Lower leg skin (tissue), 3 donors: ENCODE measurements at regions not wholly inside any gene's neighbourhood (a gene's known extent, or its start where the extent isn't known, plus 50 kb on each side); places are given as distances from the start of the nearest gene placed in this dataset.

Experiments used
- POLR2A ChIP-seq, 2 donors: fragments of 450-650 bp; IDR thresholded peaks; one replicate each; pipeline ENCODE4 v1.6.1; 2016 to 2017; ENCODE audit warnings: antibody characterized with exemption in 2 of 2, mild to moderate bottlenecking in 1 of 2, moderate library complexity in 1 of 2
- TF ChIP-seq, protein P1 (sequence below), 3 donors: fragments of 450-650 bp; IDR thresholded peaks; one replicate each; pipeline ENCODE4 v1.5.1; 2016; ENCODE audit warnings: antibody characterized with exemption in 3 of 3, mild to moderate bottlenecking in 3 of 3, moderate library complexity in 2 of 3

DNA sequence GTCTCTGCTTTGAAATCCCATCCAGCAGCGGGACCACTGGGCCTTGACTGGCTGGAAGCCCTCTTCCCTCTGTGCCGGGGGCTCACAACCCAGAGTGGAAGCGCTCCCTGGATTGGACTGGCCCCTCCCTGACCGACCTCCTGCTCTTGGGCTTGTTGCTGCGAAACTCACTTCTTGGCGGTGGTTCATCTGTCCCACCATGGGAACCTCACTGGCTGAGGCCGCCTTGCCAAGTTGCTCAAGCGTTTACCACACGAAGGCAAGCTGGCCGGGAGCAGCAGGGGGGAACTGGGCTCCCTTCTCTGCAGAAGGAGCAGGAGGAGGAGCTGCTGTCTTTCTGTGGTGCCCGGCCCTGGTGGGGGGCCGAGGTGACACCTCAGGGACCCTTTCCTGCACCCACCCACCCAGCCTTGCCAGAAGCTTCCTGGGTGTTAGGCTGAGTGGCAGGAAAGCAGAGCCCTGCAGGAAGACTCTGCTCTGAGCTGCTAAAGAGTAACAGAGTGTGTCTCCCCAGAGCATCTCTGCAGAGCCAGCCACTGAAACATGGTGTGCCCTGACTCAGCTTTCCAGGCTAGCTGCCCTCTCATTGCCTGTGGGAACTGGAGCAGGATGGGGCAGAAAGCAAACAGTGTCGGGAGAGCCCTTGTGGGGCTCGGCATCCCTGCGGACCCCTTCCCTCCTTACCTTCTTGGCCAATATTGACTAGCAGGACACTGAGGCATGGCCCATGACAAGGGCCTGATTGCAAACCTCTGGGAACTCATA, 88.5 kb upstream of the ALX4 start:
- TF ChIP-seq, protein P1, sequence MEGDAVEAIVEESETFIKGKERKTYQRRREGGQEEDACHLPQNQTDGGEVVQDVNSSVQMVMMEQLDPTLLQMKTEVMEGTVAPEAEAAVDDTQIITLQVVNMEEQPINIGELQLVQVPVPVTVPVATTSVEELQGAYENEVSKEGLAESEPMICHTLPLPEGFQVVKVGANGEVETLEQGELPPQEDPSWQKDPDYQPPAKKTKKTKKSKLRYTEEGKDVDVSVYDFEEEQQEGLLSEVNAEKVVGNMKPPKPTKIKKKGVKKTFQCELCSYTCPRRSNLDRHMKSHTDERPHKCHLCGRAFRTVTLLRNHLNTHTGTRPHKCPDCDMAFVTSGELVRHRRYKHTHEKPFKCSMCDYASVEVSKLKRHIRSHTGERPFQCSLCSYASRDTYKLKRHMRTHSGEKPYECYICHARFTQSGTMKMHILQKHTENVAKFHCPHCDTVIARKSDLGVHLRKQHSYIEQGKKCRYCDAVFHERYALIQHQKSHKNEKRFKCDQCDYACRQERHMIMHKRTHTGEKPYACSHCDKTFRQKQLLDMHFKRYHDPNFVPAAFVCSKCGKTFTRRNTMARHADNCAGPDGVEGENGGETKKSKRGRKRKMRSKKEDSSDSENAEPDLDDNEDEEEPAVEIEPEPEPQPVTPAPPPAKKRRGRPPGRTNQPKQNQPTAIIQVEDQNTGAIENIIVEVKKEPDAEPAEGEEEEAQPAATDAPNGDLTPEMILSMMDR (IDR thresholded peaks at IDR 0.05), result no peak
- no peak for TF ChIP-seq POLR2A (IDR thresholded peaks at IDR 0.05)
